HL-60 (cell line): ENCODE measurements at regions not wholly inside any gene's neighbourhood (a gene's known extent, or its start where the extent isn't known, plus 50 kb on each side); places are given as distances from the start of the nearest gene placed in this dataset.

Experiments
- DNase-seq, 2 experiments: peaks; one replicate each; pipeline ENCODE4 v3.0.0-alpha.2; 2010 to 2020; ENCODE audit warnings: low read depth in 1 of 2, low spot score in 1 of 2
- H3K27ac ChIP-seq: fragments of 250-450 bp; sonication (Bioruptor Pico); replicated peaks from 2 replicates; pipeline ENCODE4 v1.5.1; 2020; ENCODE audit warnings: mild to moderate bottlenecking, moderate library complexity
- H3K27me3 ChIP-seq: fragments of 250-450 bp; sonication (Bioruptor Pico); 2 replicates; pipeline ENCODE4 v1.5.1; 2021; ENCODE audit warnings: mild to moderate bottlenecking, moderate library complexity; ENCODE audit not compliant: insufficient read depth, poor library complexity, severe bottlenecking
- H3K4me3 ChIP-seq: replicated peaks from 2 replicates; pipeline ENCODE4 v1.5.1; 2011; ENCODE audit warnings: mild to moderate bottlenecking, control low read depth, low read length; ENCODE audit not compliant: insufficient read depth
- GABPA ChIP-seq: IDR thresholded peaks from 2 replicates; pipeline ENCODE4 v1.6.1; 2012; ENCODE audit warnings: low read depth
- POLR2AphosphoS5 ChIP-seq: IDR thresholded peaks from 2 replicates; pipeline ENCODE4 v1.6.1; 2012; ENCODE audit warnings: low read depth
- SPI1 ChIP-seq: IDR thresholded peaks from 2 replicates; pipeline ENCODE4 v1.6.1; 2012; ENCODE audit warnings: low read depth, mild to moderate bottlenecking, borderline replicate concordance
- TF ChIP-seq, protein P1 (sequence below): IDR thresholded peaks from 2 replicates; pipeline ENCODE4 v1.6.1; 2012; ENCODE audit warnings: low read depth; ENCODE audit not compliant: insufficient replicate concordance
- TF ChIP-seq, protein P2 (sequence below): IDR thresholded peaks from one replicate; pipeline ENCODE4 v1.5.1; 2011; ENCODE audit warnings: low read length, control low read depth, inconsistent platforms; ENCODE audit not compliant: insufficient read depth

DNA sequence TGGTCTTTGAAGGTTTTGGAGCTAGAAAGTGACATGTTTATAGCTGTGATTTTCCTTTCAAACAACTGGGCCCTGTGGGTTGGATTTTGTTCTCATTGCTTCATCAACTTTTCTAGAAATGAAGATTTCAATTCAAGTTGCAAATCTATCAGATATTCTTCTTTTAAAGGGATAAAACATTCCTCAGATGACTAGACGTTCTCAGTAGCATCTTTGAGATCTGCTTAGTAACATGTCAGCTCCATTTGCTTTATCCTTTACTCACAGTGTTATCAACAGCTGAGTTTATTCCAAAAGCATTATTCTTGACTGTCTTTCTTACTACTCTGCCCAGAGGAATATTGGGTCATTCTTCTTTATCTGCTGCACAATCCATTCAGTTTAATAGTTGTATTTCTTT lies 108.2 kb upstream of the GIMD1 start:
- Histone ChIP-seq H3K4me3 (no peak overlapping the region), H3K27ac (no peak overlapping the region), H3K27me3 (no peaks in the 10 kb centered on the region)
- no peak for DNase-seq
- TF ChIP-seq POLR2AphosphoS5 (no peak), GABPA (no peak), SPI1 (no peak)
- TF ChIP-seq, protein P1, sequence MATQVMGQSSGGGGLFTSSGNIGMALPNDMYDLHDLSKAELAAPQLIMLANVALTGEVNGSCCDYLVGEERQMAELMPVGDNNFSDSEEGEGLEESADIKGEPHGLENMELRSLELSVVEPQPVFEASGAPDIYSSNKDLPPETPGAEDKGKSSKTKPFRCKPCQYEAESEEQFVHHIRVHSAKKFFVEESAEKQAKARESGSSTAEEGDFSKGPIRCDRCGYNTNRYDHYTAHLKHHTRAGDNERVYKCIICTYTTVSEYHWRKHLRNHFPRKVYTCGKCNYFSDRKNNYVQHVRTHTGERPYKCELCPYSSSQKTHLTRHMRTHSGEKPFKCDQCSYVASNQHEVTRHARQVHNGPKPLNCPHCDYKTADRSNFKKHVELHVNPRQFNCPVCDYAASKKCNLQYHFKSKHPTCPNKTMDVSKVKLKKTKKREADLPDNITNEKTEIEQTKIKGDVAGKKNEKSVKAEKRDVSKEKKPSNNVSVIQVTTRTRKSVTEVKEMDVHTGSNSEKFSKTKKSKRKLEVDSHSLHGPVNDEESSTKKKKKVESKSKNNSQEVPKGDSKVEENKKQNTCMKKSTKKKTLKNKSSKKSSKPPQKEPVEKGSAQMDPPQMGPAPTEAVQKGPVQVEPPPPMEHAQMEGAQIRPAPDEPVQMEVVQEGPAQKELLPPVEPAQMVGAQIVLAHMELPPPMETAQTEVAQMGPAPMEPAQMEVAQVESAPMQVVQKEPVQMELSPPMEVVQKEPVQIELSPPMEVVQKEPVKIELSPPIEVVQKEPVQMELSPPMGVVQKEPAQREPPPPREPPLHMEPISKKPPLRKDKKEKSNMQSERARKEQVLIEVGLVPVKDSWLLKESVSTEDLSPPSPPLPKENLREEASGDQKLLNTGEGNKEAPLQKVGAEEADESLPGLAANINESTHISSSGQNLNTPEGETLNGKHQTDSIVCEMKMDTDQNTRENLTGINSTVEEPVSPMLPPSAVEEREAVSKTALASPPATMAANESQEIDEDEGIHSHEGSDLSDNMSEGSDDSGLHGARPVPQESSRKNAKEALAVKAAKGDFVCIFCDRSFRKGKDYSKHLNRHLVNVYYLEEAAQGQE, result no peak
- TF ChIP-seq, protein P2, sequence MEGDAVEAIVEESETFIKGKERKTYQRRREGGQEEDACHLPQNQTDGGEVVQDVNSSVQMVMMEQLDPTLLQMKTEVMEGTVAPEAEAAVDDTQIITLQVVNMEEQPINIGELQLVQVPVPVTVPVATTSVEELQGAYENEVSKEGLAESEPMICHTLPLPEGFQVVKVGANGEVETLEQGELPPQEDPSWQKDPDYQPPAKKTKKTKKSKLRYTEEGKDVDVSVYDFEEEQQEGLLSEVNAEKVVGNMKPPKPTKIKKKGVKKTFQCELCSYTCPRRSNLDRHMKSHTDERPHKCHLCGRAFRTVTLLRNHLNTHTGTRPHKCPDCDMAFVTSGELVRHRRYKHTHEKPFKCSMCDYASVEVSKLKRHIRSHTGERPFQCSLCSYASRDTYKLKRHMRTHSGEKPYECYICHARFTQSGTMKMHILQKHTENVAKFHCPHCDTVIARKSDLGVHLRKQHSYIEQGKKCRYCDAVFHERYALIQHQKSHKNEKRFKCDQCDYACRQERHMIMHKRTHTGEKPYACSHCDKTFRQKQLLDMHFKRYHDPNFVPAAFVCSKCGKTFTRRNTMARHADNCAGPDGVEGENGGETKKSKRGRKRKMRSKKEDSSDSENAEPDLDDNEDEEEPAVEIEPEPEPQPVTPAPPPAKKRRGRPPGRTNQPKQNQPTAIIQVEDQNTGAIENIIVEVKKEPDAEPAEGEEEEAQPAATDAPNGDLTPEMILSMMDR, result no peak

DNA sequence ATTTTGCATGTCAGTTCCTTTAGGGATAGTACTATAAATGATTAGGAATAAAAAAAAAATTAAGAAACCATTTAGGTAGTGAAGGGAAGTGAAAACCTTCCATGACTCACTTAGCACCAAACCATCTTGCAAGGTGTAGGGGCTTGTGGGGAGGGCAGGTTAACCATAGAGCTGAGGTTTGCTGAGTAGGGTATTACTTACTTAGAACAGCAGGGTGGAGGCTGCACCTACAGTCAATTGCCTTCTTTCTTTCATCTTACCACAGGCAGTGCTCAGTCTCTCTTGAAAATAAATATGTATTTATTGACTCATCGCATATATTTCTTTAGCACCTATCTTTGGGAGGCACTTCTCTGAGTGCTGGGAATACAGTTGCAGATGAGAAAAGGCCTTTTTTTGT lies 104.9 kb upstream of the GIMD1 start:
- no peak overlapping the region for H3K4me3 ChIP-seq
- no peak overlapping the region for H3K27ac ChIP-seq
- H3K27me3 ChIP-seq, result no peaks in the 10 kb centered on the region
- TF ChIP-seq, protein P2, result no peak
- DNase-seq, result no peak

DNA sequence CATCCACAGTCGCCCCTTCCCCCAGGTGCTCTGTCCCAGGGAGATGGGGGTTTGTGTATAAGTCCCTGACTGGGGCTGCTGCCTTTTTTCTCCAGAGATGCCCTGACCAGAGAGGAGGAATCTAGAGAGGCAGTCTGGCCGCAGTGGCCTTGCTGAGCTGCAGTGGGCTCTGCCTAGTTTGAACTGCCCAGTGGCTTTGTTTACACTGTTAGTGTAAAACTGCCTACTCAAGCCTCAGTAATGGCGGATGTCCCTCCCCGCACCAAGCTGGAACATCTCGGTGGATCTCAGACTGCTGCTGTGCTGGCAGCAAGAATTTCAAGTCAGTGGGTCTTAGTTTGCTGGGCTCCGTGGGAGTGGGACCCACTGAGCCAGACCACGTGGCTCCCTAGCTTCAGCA lies 102.6 kb upstream of the GIMD1 start:
- H3K27me3 ChIP-seq, result no peaks in the 10 kb centered on the region
- no peak overlapping the region for H3K27ac ChIP-seq
- TF ChIP-seq, protein P1, result no peak
- TF ChIP-seq GABPA, result no peak
- TF ChIP-seq SPI1, result no peak
- TF ChIP-seq POLR2AphosphoS5, result no peak
- TF ChIP-seq, protein P2, result no peak
- no peak overlapping the region for H3K4me3 ChIP-seq
- no peak for DNase-seq

DNA sequence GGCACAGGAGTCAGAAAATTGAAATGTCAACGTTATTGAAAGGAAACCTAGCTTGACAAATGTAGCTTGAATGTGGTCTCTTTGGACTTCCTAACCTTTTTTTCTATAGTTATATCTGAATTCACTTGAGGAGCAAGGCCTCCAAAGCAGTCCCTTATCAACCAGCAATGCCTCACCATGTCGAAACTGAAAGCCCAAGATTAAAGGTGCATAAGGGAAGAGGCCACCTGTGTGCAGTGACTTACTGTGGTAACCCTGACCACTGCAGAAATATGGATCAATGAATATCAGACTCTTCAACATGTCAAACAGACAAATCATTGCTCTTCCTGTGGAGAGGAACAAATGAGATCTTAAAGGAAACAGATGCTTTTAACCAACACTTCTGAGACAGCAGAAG lies 95.0 kb upstream of the GIMD1 start:
- TF ChIP-seq, protein P1, result no peak
- TF ChIP-seq, protein P2, result no peak
- TF ChIP-seq POLR2AphosphoS5 (no peak), SPI1 (no peak), GABPA (no peak)

More for the DNA sequence above, 95.0 kb upstream of the GIMD1 start:
- no peak overlapping the region for H3K4me3 ChIP-seq
- H3K27ac ChIP-seq, result no peak overlapping the region
- H3K27me3 ChIP-seq, result no peaks in the 10 kb centered on the region
- DNase-seq, result no peak
